H1 (cell line): ENCODE measurements at regions not wholly inside any gene's neighbourhood (a gene's known extent, or its start where the extent isn't known, plus 50 kb on each side); places are given as distances from the start of the nearest gene placed in this dataset.

Experiments used
- CTCF ChIA-PET: fragments of 300-600 bp; sonication (Branson Sonifier 250); formaldehyde crosslinking; loops from one replicate; lab custom pipeline; 2021; ENCODE audit not compliant: partially characterized antibody; lab: Charles Lee
- POLR2A ChIA-PET: fragments of 300-600 bp; sonication (Branson Sonifier 250); formaldehyde crosslinking; loops from one replicate; lab custom pipeline; 2021; ENCODE audit warnings: inconsistent platforms; ENCODE audit not compliant: partially characterized antibody; lab: Charles Lee
- DNase-seq, 2 experiments: peaks; one replicate each; pipeline versions ENCODE4 v3.0.0 to v3.0.0-alpha.2; 2010 to 2022; ENCODE audit warnings: low spot score in 2 of 2, low read depth in 1 of 2, mixed read lengths in 1 of 2
- FAIRE-seq: peaks from 2 replicates; lab custom pipeline; 2011; peaks lifted over from hg19 to GRCh38; lab: Jason Lieb, UNC
- H2AFZ ChIP-seq: 2 replicates; pipeline ENCODE4 v1.8.1; 2012; ENCODE audit warnings: low read length, inconsistent platforms
- H2AK5ac ChIP-seq: 2 replicates; pipeline ENCODE4 v1.6.1; 2013; ENCODE audit warnings: low read depth, low read length
- H2BK120ac ChIP-seq: replicated peaks from 2 replicates; pipeline ENCODE3; 2013; ENCODE audit warnings: low read depth, low read length, inconsistent platforms
- H2BK12ac ChIP-seq: 2 replicates; pipeline ENCODE4 v1.6.1; 2013; ENCODE audit warnings: low read depth, low read length
- H2BK15ac ChIP-seq: 2 replicates; pipeline ENCODE4 v1.6.1; 2013; ENCODE audit warnings: low read length
- H2BK20ac ChIP-seq: 2 replicates; pipeline ENCODE4 v1.6.1; 2013; ENCODE audit warnings: low read length
- H2BK5ac ChIP-seq: 2 replicates; pipeline ENCODE4 v1.6.1; 2013; ENCODE audit warnings: low read depth, low read length
- H3K14ac ChIP-seq: 2 replicates; pipeline ENCODE4 v1.6.1; 2013; ENCODE audit warnings: inconsistent platforms; ENCODE audit not compliant: insufficient read length
- H3K18ac ChIP-seq: 2 replicates; pipeline ENCODE4 v1.6.1; 2013; ENCODE audit warnings: low read length; ENCODE audit errors: extremely low read depth
- H3K23ac ChIP-seq: 2 replicates; pipeline ENCODE4 v1.6.1; 2013; ENCODE audit warnings: inconsistent platforms; ENCODE audit not compliant: insufficient read length
- H3K23me2 ChIP-seq: 2 replicates; pipeline ENCODE4 v1.6.1; 2013; ENCODE audit warnings: low read depth, low read length
- H3K27ac ChIP-seq: 2 replicates; pipeline ENCODE4 v1.6.1; 2011; ENCODE audit warnings: low read depth, low read length, inconsistent platforms
- H3K27me3 ChIP-seq, 4 experiments: replicated peaks in 1 of 4; 1 replicate in 1 of 4; 2 replicates in 3 of 4; pipeline versions ENCODE4 v1.6.1 to v1.8.1; 2011 to 2013; ENCODE audit warnings: low read length in 3 of 4, mild to moderate bottlenecking in 3 of 4, inconsistent platforms in 2 of 4, mixed read lengths in 2 of 4, moderate library complexity in 1 of 4; ENCODE audit not compliant: control insufficient read depth in 3 of 4, insufficient read depth in 3 of 4; ENCODE audit errors: extremely low read depth in 1 of 4
- H3K36me3 ChIP-seq, 4 experiments: 2 replicates each; pipeline versions ENCODE4 v1.6.1 to v1.8.1; 2011 to 2013; ENCODE audit warnings: mild to moderate bottlenecking in 4 of 4, low read length in 3 of 4, moderate library complexity in 2 of 4, control low read depth in 1 of 4, inconsistent platforms in 1 of 4; ENCODE audit not compliant: insufficient read depth in 4 of 4, control insufficient read depth in 2 of 4
- H3K4ac ChIP-seq: replicated peaks from 2 replicates; pipeline ENCODE3; 2013; ENCODE audit warnings: low read length, low read depth, mixed read lengths, inconsistent platforms; ENCODE audit not compliant: insufficient read length
- H3K4me1 ChIP-seq, 4 experiments: replicated peaks in 1 of 4; 1 replicate in 1 of 4; 2 replicates in 3 of 4; pipeline versions ENCODE4 v1.6.1 to v1.8.1; 2011 to 2013; ENCODE audit warnings: low read length in 3 of 4, inconsistent platforms in 2 of 4, mixed read lengths in 1 of 4; ENCODE audit not compliant: insufficient read depth in 4 of 4, control insufficient read depth in 3 of 4
- H3K4me2 ChIP-seq, 2 experiments: 2 replicates each; pipeline versions ENCODE4 v1.6.1 to v1.8.1; 2011 to 2013; ENCODE audit warnings: low read depth in 2 of 2, low read length in 2 of 2, control low read depth in 1 of 2, inconsistent platforms in 1 of 2, mild to moderate bottlenecking in 1 of 2; ENCODE audit not compliant: insufficient read depth in 1 of 2
- H3K4me3 ChIP-seq, 4 experiments: fragments of 200-600, 300-600 bp in 1 of 4; sonication (generic), shearing (Covaris generic), sonication (Bioruptor Twin) in 1 of 4; 2 replicates each; pipeline versions ENCODE4 v1.5.1 to v1.8.1; 2011 to 2016; ENCODE audit warnings: low read length in 4 of 4, low read depth in 3 of 4, control low read depth in 2 of 4, inconsistent platforms in 2 of 4, mild to moderate bottlenecking in 2 of 4, mixed read lengths in 1 of 4, moderate library complexity in 1 of 4; ENCODE audit not compliant: insufficient read depth in 2 of 4; ENCODE audit errors: extremely low read depth in 1 of 4
- H3K56ac ChIP-seq: replicated peaks from 2 replicates; pipeline ENCODE3; 2013; ENCODE audit warnings: low read depth, mild to moderate bottlenecking, mixed read lengths, low read length, inconsistent platforms; ENCODE audit not compliant: insufficient read length
- H3K79me1 ChIP-seq: 2 replicates; pipeline ENCODE4 v1.6.1; 2013; ENCODE audit warnings: low read depth, low read length, control low read depth
- H3K79me2 ChIP-seq, 2 experiments: 2 replicates each; pipeline versions ENCODE4 v1.6.1 to v1.8.1; 2012 to 2013; ENCODE audit warnings: low read length in 2 of 2, mild to moderate bottlenecking in 2 of 2, inconsistent platforms in 1 of 2; ENCODE audit not compliant: insufficient read depth in 2 of 2, control insufficient read depth in 1 of 2
- H3K9ac ChIP-seq, 4 experiments: replicated peaks in 1 of 4; 1 replicate in 1 of 4; 2 replicates in 3 of 4; pipeline versions ENCODE4 v1.6.1 to v1.8.1; 2011 to 2013; ENCODE audit warnings: low read depth in 3 of 4, low read length in 3 of 4, control low read depth in 2 of 4, mild to moderate bottlenecking in 2 of 4, moderate library complexity in 2 of 4, inconsistent platforms in 1 of 4; ENCODE audit errors: extremely low read depth in 1 of 4
- H3K9me3 ChIP-seq, 2 experiments: 2 replicates each; pipeline versions ENCODE4 v1.6.1 to v1.8.1; 2012 to 2013; ENCODE audit warnings: mild to moderate bottlenecking in 2 of 2, moderate library complexity in 2 of 2, control low read depth in 1 of 2, inconsistent platforms in 1 of 2, low read depth in 1 of 2, low read length in 1 of 2, mixed read lengths in 1 of 2; ENCODE audit not compliant: insufficient read depth in 2 of 2
- H4K20me1 ChIP-seq, 2 experiments: replicated peaks in 1 of 2; 2 replicates each; pipeline versions ENCODE3 to v1.8.1; 2011 to 2013; ENCODE audit warnings: inconsistent platforms in 2 of 2, low read length in 2 of 2, mild to moderate bottlenecking in 1 of 2; ENCODE audit not compliant: insufficient read depth in 2 of 2, control insufficient read depth in 1 of 2
- H4K5ac ChIP-seq: 2 replicates; pipeline ENCODE4 v1.6.1; 2013; ENCODE audit warnings: low read length, low read depth, mixed read lengths, inconsistent platforms; ENCODE audit not compliant: insufficient read length
- H4K8ac ChIP-seq: 2 replicates; pipeline ENCODE4 v1.8.0; 2013; ENCODE audit warnings: mild to moderate bottlenecking, moderate library complexity, low read length, inconsistent platforms; ENCODE audit not compliant: insufficient read depth; ENCODE audit errors: extremely low read depth
- H4K91ac ChIP-seq: replicated peaks from 2 replicates; pipeline ENCODE3; 2013; ENCODE audit warnings: low read length, mixed read lengths, inconsistent platforms; ENCODE audit not compliant: insufficient read length
- WGBS, 2 experiments: shearing (Covaris generic) in 1 of 2; methylation state at CpG; one replicate each; pipeline versions ENCODE4 v1.1.6 to v1.1.7; 2013 to 2015; ENCODE audit warnings: low lambda C conversion rate in 2 of 2, mixed read lengths in 2 of 2, inconsistent platforms in 1 of 2, low coverage in 1 of 2, missing lambda C conversion rate in 1 of 2; ENCODE audit not compliant: insufficient replicate concordance in 2 of 2, insufficient coverage in 1 of 2, insufficient read length in 1 of 2; ENCODE audit errors: extremely low coverage in 1 of 2, missing lambda C conversion rate in 1 of 2; 5-methylcytosine and 5-hydroxymethylcytosine counted together

DNA sequence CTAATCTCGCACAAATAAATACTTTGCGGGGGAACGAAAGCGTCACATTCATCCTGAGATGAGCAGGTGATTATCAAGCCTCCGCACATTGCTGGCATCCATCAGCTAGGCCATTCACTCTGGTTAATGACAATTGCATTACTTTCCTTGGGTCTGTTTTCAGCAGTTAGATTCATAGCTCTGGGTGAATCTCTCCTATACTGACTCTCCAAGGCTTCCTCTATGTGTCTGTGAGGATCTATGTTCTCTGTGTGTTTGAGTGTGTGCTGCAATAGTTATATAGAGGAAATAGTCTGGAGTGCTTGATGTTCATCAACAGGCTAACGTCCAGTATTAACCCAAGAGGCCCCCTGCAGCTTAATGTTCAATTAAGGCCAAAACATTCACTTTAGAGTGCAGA, 133.0 kb upstream of the CTTNBP2NL start:
- Histone ChIP-seq H3K14ac (no peak overlapping the region), H3K4ac (no peak overlapping the region), H3K4me2 (no peak overlapping the region), H4K91ac (no peak overlapping the region), H4K20me1 (no peaks in the 10 kb centered on the region), H4K5ac (no peak overlapping the region), H3K79me1 (no peaks in the 10 kb centered on the region), H3K9ac (no peak overlapping the region), H2BK15ac (no peak overlapping the region), H3K23ac (no peak overlapping the region), H2BK12ac (no peak overlapping the region), H3K27me3 (no peaks in the 10 kb centered on the region), H2BK120ac (no peak overlapping the region), H3K23me2 (no peaks in the 10 kb centered on the region), H3K4me3 (no peak overlapping the region), H3K79me2 (no peaks in the 10 kb centered on the region), H2AFZ (no peak overlapping the region), H2BK5ac (no peak overlapping the region), H3K36me3 (no peaks in the 10 kb centered on the region), H3K18ac (no peak overlapping the region), H3K4me1 (peaks cover 0 to 8% (median 1%) of the 10 kb centered on the region in 4 experiments; a peak in 2 of 7 replicates), H3K56ac (no peak overlapping the region), H2BK20ac (no peak overlapping the region), H4K8ac (no peak overlapping the region), H3K27ac (no peak overlapping the region), H2AK5ac (no peak overlapping the region), H3K9me3 (no peaks in the 10 kb centered on the region)
- FAIRE-seq (no peak), DNase-seq (no peak)
- CTCF ChIA-PET: interaction anchor here (1.2 to 1.4 kb wide), 3 partner anchors 10 to 106 kb away, joined by 3 to 4 read pairs (median 3); no protein-coding TSS in a partner anchor
- 93% methylated on average over 6 of the region's 6 CpGs; no CpG with 5 or more reads in 1 of the 2 experiments for WGBS, 2 experiments
- POLR2A ChIA-PET: interaction anchor here (1.4 kb wide), 1 partner anchor 18 kb away, joined by 3 read pairs; no protein-coding TSS in a partner anchor
